ENCODE measurements at regions not wholly inside any gene's neighbourhood (a gene's known extent, or its start where the extent isn't known, plus 50 kb on each side); places are given as distances from the start of the nearest gene placed in this dataset.

- H3K4me1 ChIP-seq (ENCODE audit: control insufficient read depth in 4 of 4, insufficient read depth in 4 of 4, low read length in 3 of 4): peaks cover 0 to 7% (median 0%) of the 10 kb centered on the region in 4 donors
- DNase-seq (ENCODE audit: low spot score): no peak
- H3K36me3 ChIP-seq (ENCODE audit: control insufficient read depth in 4 of 4, insufficient read depth in 3 of 4, low read depth in 1 of 4, low read length in 3 of 4): no peaks in the 10 kb centered on the region
Measured at GRCh38 chr7:113446391-113446790, 328.0 kb upstream of the SMIM30 start.

DNA sequence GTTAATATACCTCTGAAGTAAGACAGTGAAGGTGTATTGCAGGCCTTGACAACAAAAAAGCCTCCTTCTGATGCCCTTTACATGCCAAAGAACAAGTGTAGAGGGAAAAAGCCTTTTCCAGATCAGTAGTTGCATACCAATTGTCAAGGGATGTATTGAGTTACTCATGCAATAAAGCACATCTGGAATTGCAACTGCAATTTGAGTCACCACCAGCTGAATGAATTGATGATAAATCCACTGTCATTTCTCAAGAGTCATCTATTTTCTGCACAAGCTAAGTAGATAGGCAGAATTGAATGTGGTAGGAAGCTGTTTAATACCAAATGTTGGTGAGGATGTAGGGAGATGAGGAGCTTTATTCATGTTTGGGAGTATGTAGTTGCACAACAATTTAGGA, 325.9 kb upstream of the SMIM30 start:
- DNase-seq (ENCODE audit: low spot score): no peak
- no peak for TF ChIP-seq TAF1 (conservative IDR thresholded peaks at IDR 0.05)
- no peak for TF ChIP-seq NR2F2 (IDR thresholded peaks at IDR 0.05)
- TF ChIP-seq GABPA (IDR thresholded peaks at IDR 0.05 in 1 of 2, conservative IDR thresholded peaks at IDR 0.05 in 1 of 2): no peak
- TF ChIP-seq HNF4A (conservative IDR thresholded peaks at IDR 0.05): no peak
- no peak for TF ChIP-seq RXRA (IDR thresholded peaks at IDR 0.05)
- TF ChIP-seq HNF4G (IDR thresholded peaks at IDR 0.05): no peak
- no peak for TF ChIP-seq ZBTB33 (IDR thresholded peaks at IDR 0.05)
- no peak for TF ChIP-seq EGR1 (IDR thresholded peaks at IDR 0.05; ENCODE audit: low read depth in 2 of 2)
- Histone ChIP-seq H3K9me3 (ENCODE audit: control insufficient read depth in 4 of 4, low read length in 3 of 4) (no peaks in the 10 kb centered on the region), H3K4me3 (ENCODE audit: low read depth in 1 of 3, low read length in 3 of 3) (no peak overlapping the region), H3K36me3 (ENCODE audit: control insufficient read depth in 4 of 4, insufficient read depth in 3 of 4, low read depth in 1 of 4, low read length in 3 of 4) (no peaks in the 10 kb centered on the region), H3K4me1 (ENCODE audit: control insufficient read depth in 4 of 4, insufficient read depth in 4 of 4, low read length in 3 of 4) (peaks cover 0 to 7% (median 0%) of the 10 kb centered on the region in 4 donors), H3K27me3 (ENCODE audit: control insufficient read depth in 4 of 4, insufficient read depth in 4 of 4, low read length in 3 of 4) (no peaks in the 10 kb centered on the region), H3K27ac (ENCODE audit: low read depth in 1 of 2, low read length in 2 of 2) (no peak overlapping the region), H3K9ac (ENCODE audit: low read depth in 1 of 2, low read length in 2 of 2) (no peak overlapping the region)

More at GRCh38 chr7:113446391-113446790, 328.0 kb upstream of the SMIM30 start:
- H3K9ac ChIP-seq (ENCODE audit: low read depth in 1 of 2, low read length in 2 of 2): no peak overlapping the region
- no peak overlapping the region for H3K27ac ChIP-seq (ENCODE audit: low read depth in 1 of 2, low read length in 2 of 2)
- H3K27me3 ChIP-seq (ENCODE audit: control insufficient read depth in 4 of 4, insufficient read depth in 4 of 4, low read length in 3 of 4): no peaks in the 10 kb centered on the region
- H3K9me3 ChIP-seq (ENCODE audit: control insufficient read depth in 4 of 4, low read length in 3 of 4): no peaks in the 10 kb centered on the region
- no peak overlapping the region for H3K4me3 ChIP-seq (ENCODE audit: low read depth in 1 of 3, low read length in 3 of 3)
- TF ChIP-seq TAF1 (conservative IDR thresholded peaks at IDR 0.05) (no peak), NR2F2 (IDR thresholded peaks at IDR 0.05) (no peak), ZBTB33 (IDR thresholded peaks at IDR 0.05) (no peak), FOXA2 (IDR thresholded peaks at IDR 0.05) (no peak), SP1 (IDR thresholded peaks at IDR 0.05) (no peak)
- TF ChIP-seq, protein P1, sequence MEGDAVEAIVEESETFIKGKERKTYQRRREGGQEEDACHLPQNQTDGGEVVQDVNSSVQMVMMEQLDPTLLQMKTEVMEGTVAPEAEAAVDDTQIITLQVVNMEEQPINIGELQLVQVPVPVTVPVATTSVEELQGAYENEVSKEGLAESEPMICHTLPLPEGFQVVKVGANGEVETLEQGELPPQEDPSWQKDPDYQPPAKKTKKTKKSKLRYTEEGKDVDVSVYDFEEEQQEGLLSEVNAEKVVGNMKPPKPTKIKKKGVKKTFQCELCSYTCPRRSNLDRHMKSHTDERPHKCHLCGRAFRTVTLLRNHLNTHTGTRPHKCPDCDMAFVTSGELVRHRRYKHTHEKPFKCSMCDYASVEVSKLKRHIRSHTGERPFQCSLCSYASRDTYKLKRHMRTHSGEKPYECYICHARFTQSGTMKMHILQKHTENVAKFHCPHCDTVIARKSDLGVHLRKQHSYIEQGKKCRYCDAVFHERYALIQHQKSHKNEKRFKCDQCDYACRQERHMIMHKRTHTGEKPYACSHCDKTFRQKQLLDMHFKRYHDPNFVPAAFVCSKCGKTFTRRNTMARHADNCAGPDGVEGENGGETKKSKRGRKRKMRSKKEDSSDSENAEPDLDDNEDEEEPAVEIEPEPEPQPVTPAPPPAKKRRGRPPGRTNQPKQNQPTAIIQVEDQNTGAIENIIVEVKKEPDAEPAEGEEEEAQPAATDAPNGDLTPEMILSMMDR (IDR thresholded peaks at IDR 0.05; ENCODE audit: low read depth, low read length, missing input control): no peak

DNA sequence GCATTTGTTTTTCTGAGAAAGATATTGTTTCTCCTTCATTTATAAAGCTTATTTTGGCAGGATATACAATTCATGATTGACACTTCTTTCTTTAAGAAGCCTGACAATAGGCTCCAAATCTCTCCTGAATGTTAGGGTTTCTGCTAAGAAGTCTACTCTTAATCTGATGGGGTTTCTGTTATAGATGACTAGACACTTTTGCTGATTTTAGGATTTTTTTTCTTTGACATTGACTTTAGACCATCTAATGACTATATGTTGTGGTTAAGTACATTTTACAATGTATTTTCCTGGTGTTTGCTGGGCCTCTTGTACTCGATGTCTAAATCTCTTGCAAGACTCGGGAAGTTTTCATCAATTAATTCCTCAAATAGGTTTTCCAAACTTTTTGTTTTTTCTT, 321.8 kb upstream of the SMIM30 start:
- 88% methylated on average over 2 of the region's 2 CpGs for WGBS
- TF ChIP-seq, protein P1 (IDR thresholded peaks at IDR 0.05; ENCODE audit: low read depth, low read length, missing input control): no peak
- TF ChIP-seq FOXA1 (IDR thresholded peaks at IDR 0.05) (no peak), ATF3 (IDR thresholded peaks at IDR 0.05) (no peak), SP1 (IDR thresholded peaks at IDR 0.05) (no peak), GABPA (IDR thresholded peaks at IDR 0.05 in 1 of 2, conservative IDR thresholded peaks at IDR 0.05 in 1 of 2) (no peak), HNF4A (conservative IDR thresholded peaks at IDR 0.05) (no peak), RXRA (IDR thresholded peaks at IDR 0.05) (no peak), MAX (IDR thresholded peaks at IDR 0.05) (no peak), FOXA2 (IDR thresholded peaks at IDR 0.05) (no peak), REST (IDR thresholded peaks at IDR 0.05) (no peak)

More for the DNA sequence above, 321.8 kb upstream of the SMIM30 start:
- Histone ChIP-seq H3K4me3 (ENCODE audit: low read depth in 1 of 3, low read length in 3 of 3) (no peak overlapping the region), H3K27me3 (ENCODE audit: control insufficient read depth in 4 of 4, insufficient read depth in 4 of 4, low read length in 3 of 4) (no peaks in the 10 kb centered on the region), H3K36me3 (ENCODE audit: control insufficient read depth in 4 of 4, insufficient read depth in 3 of 4, low read depth in 1 of 4, low read length in 3 of 4) (no peaks in the 10 kb centered on the region), H3K4me1 (ENCODE audit: control insufficient read depth in 4 of 4, insufficient read depth in 4 of 4, low read length in 3 of 4) (no peaks in the 10 kb centered on the region), H3K9me3 (ENCODE audit: control insufficient read depth in 4 of 4, low read length in 3 of 4) (no peaks in the 10 kb centered on the region), H3K9ac (ENCODE audit: low read depth in 1 of 2, low read length in 2 of 2) (no peak overlapping the region), H3K27ac (ENCODE audit: low read depth in 1 of 2, low read length in 2 of 2) (no peak overlapping the region)
- DNase-seq (ENCODE audit: low spot score): no peak

Measured in liver (tissue), 8 donors.